Liver (tissue), 8 donors: ENCODE measurements at regions not wholly inside any gene's neighbourhood (a gene's known extent, or its start where the extent isn't known, plus 50 kb on each side); places are given as distances from the start of the nearest gene placed in this dataset.

Experiments used
- DNase-seq: peaks from one replicate; pipeline ENCODE4 v3.0.0-alpha.2; 2017; ENCODE audit warnings: low spot score
- H3K27ac ChIP-seq, 2 donors: one replicate each; pipeline ENCODE4 v1.7.0; 2013; ENCODE audit warnings: inconsistent platforms in 2 of 2, low read length in 2 of 2, control low read depth in 1 of 2, low read depth in 1 of 2, mild to moderate bottlenecking in 1 of 2
- H3K27me3 ChIP-seq, 4 donors: one replicate each; pipeline versions ENCODE4 v1.6.1 to v1.7.0; 2013; ENCODE audit warnings: low read length in 3 of 4, inconsistent platforms in 1 of 4, mild to moderate bottlenecking in 1 of 4, moderate library complexity in 1 of 4; ENCODE audit not compliant: control insufficient read depth in 4 of 4, insufficient read depth in 4 of 4
- H3K36me3 ChIP-seq, 4 donors: one replicate each; pipeline versions ENCODE4 v1.6.1 to v1.7.0; 2013; ENCODE audit warnings: low read length in 3 of 4, mild to moderate bottlenecking in 3 of 4, low read depth in 1 of 4, moderate library complexity in 1 of 4; ENCODE audit not compliant: control insufficient read depth in 4 of 4, insufficient read depth in 3 of 4
- H3K4me1 ChIP-seq, 4 donors: one replicate each; pipeline versions ENCODE4 v1.6.1 to v1.7.0; 2013; ENCODE audit warnings: low read length in 3 of 4, mild to moderate bottlenecking in 3 of 4, moderate library complexity in 1 of 4; ENCODE audit not compliant: control insufficient read depth in 4 of 4, insufficient read depth in 4 of 4
- H3K4me3 ChIP-seq, 3 donors: one replicate each; pipeline versions ENCODE4 v1.6.1 to v1.7.0; 2013; ENCODE audit warnings: low read length in 3 of 3, control low read depth in 1 of 3, low read depth in 1 of 3, mild to moderate bottlenecking in 1 of 3
- H3K9ac ChIP-seq, 2 donors: one replicate each; pipeline ENCODE4 v1.7.0; 2013; ENCODE audit warnings: low read length in 2 of 2, mild to moderate bottlenecking in 2 of 2, moderate library complexity in 2 of 2, control low read depth in 1 of 2, low read depth in 1 of 2
- H3K9me3 ChIP-seq, 4 donors: one replicate each; pipeline versions ENCODE4 v1.6.1 to v1.7.0; 2013; ENCODE audit warnings: low read length in 3 of 4; ENCODE audit not compliant: control insufficient read depth in 4 of 4
- EGR1 ChIP-seq, 2 donors: IDR thresholded peaks; 2 replicates each; pipeline ENCODE4 v1.6.1; 2016 to 2018; ENCODE audit warnings: antibody characterized with exemption in 2 of 2, low read depth in 2 of 2
- FOXA1 ChIP-seq: IDR thresholded peaks from 2 replicates; pipeline ENCODE4 v1.6.1; 2016; ENCODE audit warnings: antibody characterized with exemption
- FOXA2 ChIP-seq: IDR thresholded peaks from 2 replicates; pipeline ENCODE4 v1.6.1; 2016; ENCODE audit warnings: antibody characterized with exemption
- GABPA ChIP-seq, 2 donors: IDR thresholded peaks in 1 of 2; conservative IDR thresholded peaks in 1 of 2; 2 replicates each; pipeline ENCODE4 v1.6.1; 2016; ENCODE audit warnings: antibody characterized with exemption in 2 of 2, mild to moderate bottlenecking in 1 of 2, moderate library complexity in 1 of 2
- HNF4A ChIP-seq, 2 donors: conservative IDR thresholded peaks; 2 replicates each; pipeline ENCODE4 v1.6.1; 2016; ENCODE audit warnings: antibody characterized with exemption in 2 of 2, mild to moderate bottlenecking in 2 of 2
- HNF4G ChIP-seq: IDR thresholded peaks from 2 replicates; pipeline ENCODE4 v1.6.1; 2016; ENCODE audit warnings: antibody characterized with exemption
- JUND ChIP-seq, 2 donors: IDR thresholded peaks; 2 replicates each; pipeline ENCODE4 v1.6.1; 2016; ENCODE audit warnings: antibody characterized with exemption in 2 of 2
- NR2F2 ChIP-seq: IDR thresholded peaks from 2 replicates; pipeline ENCODE4 v1.6.1; 2016; ENCODE audit warnings: antibody characterized with exemption
- RAD21 ChIP-seq, 2 donors: IDR thresholded peaks; 2 replicates each; pipeline ENCODE4 v1.6.1; 2016; ENCODE audit warnings: antibody characterized with exemption in 2 of 2, mild to moderate bottlenecking in 2 of 2
- RXRA ChIP-seq, 2 donors: IDR thresholded peaks; 2 replicates each; pipeline ENCODE4 v1.6.1; 2017 to 2018; ENCODE audit warnings: antibody characterized with exemption in 2 of 2, mild to moderate bottlenecking in 1 of 2
- SP1 ChIP-seq: IDR thresholded peaks from 2 replicates; pipeline ENCODE4 v1.6.1; 2018; ENCODE audit warnings: antibody characterized with exemption, mild to moderate bottlenecking
- TAF1 ChIP-seq: conservative IDR thresholded peaks from 2 replicates; pipeline ENCODE4 v1.6.1; 2016; ENCODE audit warnings: antibody characterized with exemption, mild to moderate bottlenecking
- YY1 ChIP-seq: IDR thresholded peaks from 2 replicates; pipeline ENCODE4 v1.6.1; 2016; ENCODE audit warnings: antibody characterized with exemption, mild to moderate bottlenecking
- WGBS: extraction: QIAGEN DNeasy Blood & Tissue Kit; methylation state at CpG from one replicate; pipeline ENCODE4 v1.1.7; 2013; 5-methylcytosine and 5-hydroxymethylcytosine counted together
- TF ChIP-seq, protein P1 (sequence below): IDR thresholded peaks from 2 replicates; pipeline ENCODE4 v1.6.1; 2016; ENCODE audit warnings: antibody characterized with exemption, mild to moderate bottlenecking
- TF ChIP-seq, protein P2 (sequence below): fragments of 150-350 bp; IDR thresholded peaks from 2 replicates; pipeline ENCODE4 v1.5.1; 2017; ENCODE audit warnings: improper control_type of control experiment, low read depth, low read length; ENCODE audit not compliant: missing input control
- TF ChIP-seq, protein P3 (sequence below): IDR thresholded peaks from 2 replicates; pipeline ENCODE4 v1.6.1; 2016; ENCODE audit warnings: antibody characterized with exemption
- TF ChIP-seq, protein P4 (sequence below): IDR thresholded peaks from 2 replicates; pipeline ENCODE4 v1.6.1; 2016; ENCODE audit warnings: antibody characterized with exemption
- donor health status: healthy.
- donor health status: healthy.
- donor health status: healthy.
- donor health status: healthy.
- donor health status: healthy.

DNA sequence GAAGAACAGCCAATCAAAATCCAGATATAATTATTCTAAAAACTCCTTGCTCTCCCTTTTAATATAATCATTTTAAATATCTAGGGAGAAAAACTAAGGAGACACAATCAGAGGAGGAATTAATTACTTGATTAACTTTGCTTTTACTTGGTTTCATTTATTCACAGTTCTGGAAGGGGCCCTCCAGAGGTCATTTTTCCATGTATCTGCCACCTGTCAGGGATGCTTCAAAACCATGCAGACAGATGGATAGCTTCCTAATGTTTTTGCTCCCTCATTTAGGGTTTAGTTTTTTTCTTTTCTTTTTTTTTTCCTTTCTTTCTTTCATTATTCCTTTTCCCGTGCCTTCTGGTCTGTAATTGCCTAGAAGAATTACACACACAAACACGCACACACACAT, 438.1 kb upstream of the ARPP21 start:
- Histone ChIP-seq H3K27me3 (no peaks in the 10 kb centered on the region), H3K27ac (no peak overlapping the region), H3K9me3 (no peaks in the 10 kb centered on the region), H3K4me1 (no peaks in the 10 kb centered on the region), H3K9ac (no peak overlapping the region), H3K4me3 (no peak overlapping the region), H3K36me3 (no peaks in the 10 kb centered on the region)
- WGBS: 81% methylated on average over 2 of the region's 2 CpGs
- no peak for DNase-seq
- TF ChIP-seq, protein P1, sequence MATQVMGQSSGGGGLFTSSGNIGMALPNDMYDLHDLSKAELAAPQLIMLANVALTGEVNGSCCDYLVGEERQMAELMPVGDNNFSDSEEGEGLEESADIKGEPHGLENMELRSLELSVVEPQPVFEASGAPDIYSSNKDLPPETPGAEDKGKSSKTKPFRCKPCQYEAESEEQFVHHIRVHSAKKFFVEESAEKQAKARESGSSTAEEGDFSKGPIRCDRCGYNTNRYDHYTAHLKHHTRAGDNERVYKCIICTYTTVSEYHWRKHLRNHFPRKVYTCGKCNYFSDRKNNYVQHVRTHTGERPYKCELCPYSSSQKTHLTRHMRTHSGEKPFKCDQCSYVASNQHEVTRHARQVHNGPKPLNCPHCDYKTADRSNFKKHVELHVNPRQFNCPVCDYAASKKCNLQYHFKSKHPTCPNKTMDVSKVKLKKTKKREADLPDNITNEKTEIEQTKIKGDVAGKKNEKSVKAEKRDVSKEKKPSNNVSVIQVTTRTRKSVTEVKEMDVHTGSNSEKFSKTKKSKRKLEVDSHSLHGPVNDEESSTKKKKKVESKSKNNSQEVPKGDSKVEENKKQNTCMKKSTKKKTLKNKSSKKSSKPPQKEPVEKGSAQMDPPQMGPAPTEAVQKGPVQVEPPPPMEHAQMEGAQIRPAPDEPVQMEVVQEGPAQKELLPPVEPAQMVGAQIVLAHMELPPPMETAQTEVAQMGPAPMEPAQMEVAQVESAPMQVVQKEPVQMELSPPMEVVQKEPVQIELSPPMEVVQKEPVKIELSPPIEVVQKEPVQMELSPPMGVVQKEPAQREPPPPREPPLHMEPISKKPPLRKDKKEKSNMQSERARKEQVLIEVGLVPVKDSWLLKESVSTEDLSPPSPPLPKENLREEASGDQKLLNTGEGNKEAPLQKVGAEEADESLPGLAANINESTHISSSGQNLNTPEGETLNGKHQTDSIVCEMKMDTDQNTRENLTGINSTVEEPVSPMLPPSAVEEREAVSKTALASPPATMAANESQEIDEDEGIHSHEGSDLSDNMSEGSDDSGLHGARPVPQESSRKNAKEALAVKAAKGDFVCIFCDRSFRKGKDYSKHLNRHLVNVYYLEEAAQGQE: no peak
- TF ChIP-seq RXRA (IDR thresholded peaks at IDR 0.05) (no peak), FOXA1 (no peak), NR2F2 (no peak), HNF4A (conservative IDR thresholded peaks at IDR 0.05) (no peak), EGR1 (IDR thresholded peaks at IDR 0.05; ENCODE audit: low read depth in 2 of 2) (no peak), YY1 (no peak), FOXA2 (no peak), SP1 (no peak), HNF4G (no peak), RAD21 (IDR thresholded peaks at IDR 0.05) (no peak), GABPA (IDR thresholded peaks at IDR 0.05 in 1 of 2, conservative IDR thresholded peaks at IDR 0.05 in 1 of 2) (no peak), TAF1 (no peak), JUND (IDR thresholded peaks at IDR 0.05) (no peak)
- TF ChIP-seq, protein P2, sequence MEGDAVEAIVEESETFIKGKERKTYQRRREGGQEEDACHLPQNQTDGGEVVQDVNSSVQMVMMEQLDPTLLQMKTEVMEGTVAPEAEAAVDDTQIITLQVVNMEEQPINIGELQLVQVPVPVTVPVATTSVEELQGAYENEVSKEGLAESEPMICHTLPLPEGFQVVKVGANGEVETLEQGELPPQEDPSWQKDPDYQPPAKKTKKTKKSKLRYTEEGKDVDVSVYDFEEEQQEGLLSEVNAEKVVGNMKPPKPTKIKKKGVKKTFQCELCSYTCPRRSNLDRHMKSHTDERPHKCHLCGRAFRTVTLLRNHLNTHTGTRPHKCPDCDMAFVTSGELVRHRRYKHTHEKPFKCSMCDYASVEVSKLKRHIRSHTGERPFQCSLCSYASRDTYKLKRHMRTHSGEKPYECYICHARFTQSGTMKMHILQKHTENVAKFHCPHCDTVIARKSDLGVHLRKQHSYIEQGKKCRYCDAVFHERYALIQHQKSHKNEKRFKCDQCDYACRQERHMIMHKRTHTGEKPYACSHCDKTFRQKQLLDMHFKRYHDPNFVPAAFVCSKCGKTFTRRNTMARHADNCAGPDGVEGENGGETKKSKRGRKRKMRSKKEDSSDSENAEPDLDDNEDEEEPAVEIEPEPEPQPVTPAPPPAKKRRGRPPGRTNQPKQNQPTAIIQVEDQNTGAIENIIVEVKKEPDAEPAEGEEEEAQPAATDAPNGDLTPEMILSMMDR: no peak
- TF ChIP-seq, protein P3, sequence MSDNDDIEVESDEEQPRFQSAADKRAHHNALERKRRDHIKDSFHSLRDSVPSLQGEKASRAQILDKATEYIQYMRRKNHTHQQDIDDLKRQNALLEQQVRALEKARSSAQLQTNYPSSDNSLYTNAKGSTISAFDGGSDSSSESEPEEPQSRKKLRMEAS: no peak
- TF ChIP-seq, protein P4, sequence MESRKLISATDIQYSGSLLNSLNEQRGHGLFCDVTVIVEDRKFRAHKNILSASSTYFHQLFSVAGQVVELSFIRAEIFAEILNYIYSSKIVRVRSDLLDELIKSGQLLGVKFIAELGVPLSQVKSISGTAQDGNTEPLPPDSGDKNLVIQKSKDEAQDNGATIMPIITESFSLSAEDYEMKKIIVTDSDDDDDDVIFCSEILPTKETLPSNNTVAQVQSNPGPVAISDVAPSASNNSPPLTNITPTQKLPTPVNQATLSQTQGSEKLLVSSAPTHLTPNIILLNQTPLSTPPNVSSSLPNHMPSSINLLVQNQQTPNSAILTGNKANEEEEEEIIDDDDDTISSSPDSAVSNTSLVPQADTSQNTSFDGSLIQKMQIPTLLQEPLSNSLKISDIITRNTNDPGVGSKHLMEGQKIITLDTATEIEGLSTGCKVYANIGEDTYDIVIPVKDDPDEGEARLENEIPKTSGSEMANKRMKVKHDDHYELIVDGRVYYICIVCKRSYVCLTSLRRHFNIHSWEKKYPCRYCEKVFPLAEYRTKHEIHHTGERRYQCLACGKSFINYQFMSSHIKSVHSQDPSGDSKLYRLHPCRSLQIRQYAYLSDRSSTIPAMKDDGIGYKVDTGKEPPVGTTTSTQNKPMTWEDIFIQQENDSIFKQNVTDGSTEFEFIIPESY: no peak
